ENCODE measurements at regions not wholly inside any gene's neighbourhood (a gene's known extent, or its start where the extent isn't known, plus 50 kb on each side); places are given as distances from the start of the nearest gene placed in this dataset.

DNA sequence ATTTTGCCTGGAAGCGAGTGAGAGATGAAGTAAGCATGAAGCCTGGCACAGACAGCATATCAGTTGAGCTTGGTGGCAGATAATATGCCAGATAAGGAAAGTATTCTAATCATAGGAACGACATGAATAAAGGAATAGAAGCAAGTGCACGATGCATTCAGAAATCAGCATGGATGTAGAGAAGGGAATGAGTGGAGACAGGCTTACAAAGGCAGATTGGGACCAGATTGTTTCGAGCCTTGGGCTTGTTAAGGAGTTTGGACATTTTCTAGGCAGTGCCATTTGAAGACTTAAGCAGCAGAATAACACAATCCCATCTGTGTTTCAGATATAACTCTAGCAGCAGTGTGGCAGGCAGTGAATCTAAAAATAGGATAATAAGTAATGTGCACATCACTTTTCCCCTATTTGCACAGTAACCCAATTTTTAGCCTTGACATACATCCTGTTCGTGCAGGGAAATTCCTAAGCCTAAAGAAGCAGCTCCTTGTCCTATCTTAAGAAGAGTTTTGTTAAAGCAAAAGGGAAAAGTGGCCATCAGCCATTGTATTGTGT is 450.2 kb downstream of the PLCL1 start (continued):
- TF ChIP-seq, protein P1, sequence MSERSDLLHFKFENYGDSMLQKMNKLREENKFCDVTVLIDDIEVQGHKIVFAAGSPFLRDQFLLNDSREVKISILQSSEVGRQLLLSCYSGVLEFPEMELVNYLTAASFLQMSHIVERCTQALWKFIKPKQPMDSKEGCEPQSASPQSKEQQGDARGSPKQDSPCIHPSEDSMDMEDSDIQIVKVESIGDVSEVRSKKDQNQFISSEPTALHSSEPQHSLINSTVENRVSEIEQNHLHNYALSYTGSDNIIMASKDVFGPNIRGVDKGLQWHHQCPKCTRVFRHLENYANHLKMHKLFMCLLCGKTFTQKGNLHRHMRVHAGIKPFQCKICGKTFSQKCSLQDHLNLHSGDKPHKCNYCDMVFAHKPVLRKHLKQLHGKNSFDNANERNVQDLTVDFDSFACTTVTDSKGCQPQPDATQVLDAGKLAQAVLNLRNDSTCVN (tag by site-specific recombination; optimal IDR thresholded peaks at IDR 0.05), result no peak
- TF ChIP-seq ZFP69B (tag by site-specific recombination; IDR thresholded peaks at IDR 0.05) (no peak), TRIM28 (IDR thresholded peaks at IDR 0.05; ENCODE audit: borderline replicate concordance, low read length) (no peak), KLF1 (tag by site-specific recombination; IDR thresholded peaks at IDR 0.05) (no peak), ZNF585B (tag by site-specific recombination; IDR thresholded peaks at IDR 0.05) (no peak)

DNA sequence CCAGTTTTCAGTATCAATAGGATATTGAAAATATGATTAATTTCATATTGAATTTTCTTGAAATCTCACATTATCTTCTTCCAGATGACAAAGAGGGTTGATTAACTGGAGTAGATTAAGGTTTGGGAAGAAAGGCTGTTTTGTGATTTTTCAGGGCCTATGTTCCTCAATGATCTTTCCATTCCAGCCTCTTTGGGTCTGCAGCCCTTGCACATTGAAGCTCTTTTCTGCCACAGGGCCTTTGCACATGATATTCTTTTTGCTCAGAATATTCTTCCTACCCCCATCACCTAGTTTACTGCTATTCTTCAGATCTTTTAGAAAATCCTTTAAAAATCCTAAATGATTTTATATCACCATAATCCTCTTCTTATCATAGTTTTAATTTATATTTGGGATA is 449.6 kb downstream of the PLCL1 start:
- no peak overlapping the region for H3K4me3 ChIP-seq (ENCODE audit: low read depth, low read length)
- no peaks in the 10 kb centered on the region for H3K36me3 ChIP-seq (ENCODE audit: control insufficient read depth in 2 of 2, insufficient read depth in 1 of 2, low read length in 2 of 2)
- H3K27ac ChIP-seq (ENCODE audit: extremely low read depth, low read depth, low read length), result no peak overlapping the region
- CTCF ChIA-PET, result no interaction called here
- H3K4me1 ChIP-seq (ENCODE audit: control insufficient read depth, insufficient read depth, low read length), result no peaks in the 10 kb centered on the region
- H3K9me3 ChIP-seq (ENCODE audit: control insufficient read depth, insufficient read depth, low read depth, low read length), result no peaks in the 10 kb centered on the region
- TF ChIP-seq ZNF37A (tag by site-specific recombination; IDR thresholded peaks at IDR 0.05) (no peak), GLI2 (tag by site-specific recombination; IDR thresholded peaks at IDR 0.05; ENCODE audit: borderline replicate concordance, low read depth) (no peak), ZNF16 (tag by site-specific recombination; IDR thresholded peaks at IDR 0.05; ENCODE audit: low read depth) (no peak), ZNF548 (tag by site-specific recombination; IDR thresholded peaks at IDR 0.05) (no peak), ZNF623 (tag by site-specific recombination; IDR thresholded peaks at IDR 0.05) (peak; percentile 69), MZF1 (tag by site-specific recombination; IDR thresholded peaks at IDR 0.05; ENCODE audit: borderline replicate concordance) (no peak), ZNF747 (tag by site-specific recombination; IDR thresholded peaks at IDR 0.05) (no peak), ZNF624 (tag by site-specific recombination; IDR thresholded peaks at IDR 0.05) (no peak)
- TF ChIP-seq, protein P2, sequence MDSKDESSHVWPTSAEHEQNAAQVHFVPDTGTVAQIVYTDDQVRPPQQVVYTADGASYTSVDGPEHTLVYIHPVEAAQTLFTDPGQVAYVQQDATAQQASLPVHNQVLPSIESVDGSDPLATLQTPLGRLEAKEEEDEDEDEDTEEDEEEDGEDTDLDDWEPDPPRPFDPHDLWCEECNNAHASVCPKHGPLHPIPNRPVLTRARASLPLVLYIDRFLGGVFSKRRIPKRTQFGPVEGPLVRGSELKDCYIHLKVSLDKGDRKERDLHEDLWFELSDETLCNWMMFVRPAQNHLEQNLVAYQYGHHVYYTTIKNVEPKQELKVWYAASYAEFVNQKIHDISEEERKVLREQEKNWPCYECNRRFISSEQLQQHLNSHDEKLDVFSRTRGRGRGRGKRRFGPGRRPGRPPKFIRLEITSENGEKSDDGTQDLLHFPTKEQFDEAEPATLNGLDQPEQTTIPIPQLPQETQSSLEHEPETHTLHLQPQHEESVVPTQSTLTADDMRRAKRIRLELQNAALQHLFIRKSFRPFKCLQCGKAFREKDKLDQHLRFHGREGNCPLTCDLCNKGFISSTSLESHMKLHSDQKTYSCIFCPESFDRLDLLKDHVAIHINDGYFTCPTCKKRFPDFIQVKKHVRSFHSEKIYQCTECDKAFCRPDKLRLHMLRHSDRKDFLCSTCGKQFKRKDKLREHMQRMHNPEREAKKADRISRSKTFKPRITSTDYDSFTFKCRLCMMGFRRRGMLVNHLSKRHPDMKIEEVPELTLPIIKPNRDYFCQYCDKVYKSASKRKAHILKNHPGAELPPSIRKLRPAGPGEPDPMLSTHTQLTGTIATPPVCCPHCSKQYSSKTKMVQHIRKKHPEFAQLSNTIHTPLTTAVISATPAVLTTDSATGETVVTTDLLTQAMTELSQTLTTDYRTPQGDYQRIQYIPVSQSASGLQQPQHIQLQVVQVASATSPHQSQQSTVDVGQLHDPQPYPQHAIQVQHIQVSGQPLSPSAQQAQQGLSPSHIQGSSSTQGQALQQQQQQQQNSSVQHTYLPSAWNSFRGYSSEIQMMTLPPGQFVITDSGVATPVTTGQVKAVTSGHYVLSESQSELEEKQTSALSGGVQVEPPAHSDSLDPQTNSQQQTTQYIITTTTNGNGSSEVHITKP (tag by site-specific recombination; IDR thresholded peaks at IDR 0.05), result no peak
- POLR2A ChIA-PET, result no interaction called here

DNA sequence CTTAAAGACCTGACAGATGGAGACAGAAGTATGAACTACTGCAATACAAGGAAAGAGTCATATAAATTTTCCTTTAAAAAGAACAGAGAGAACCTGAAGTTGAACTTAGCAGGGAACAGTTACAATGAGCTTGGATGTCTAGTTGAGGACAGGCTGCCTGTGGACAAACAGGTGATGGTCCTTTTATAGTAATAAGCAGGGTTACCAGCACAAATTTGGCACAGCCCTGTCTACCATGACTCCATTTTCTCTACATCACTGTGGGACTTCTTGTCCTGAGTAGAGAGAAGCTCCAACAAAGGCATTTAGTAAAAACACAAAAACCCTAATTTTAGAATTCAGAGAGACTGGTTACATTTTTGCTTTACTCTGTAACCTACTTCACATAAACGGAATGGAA is 448.1 kb downstream of the PLCL1 start:
- H3K4me3 ChIP-seq (ENCODE audit: low read depth, low read length), result no peak overlapping the region
- CTCF ChIA-PET, result no interaction called here
- no peaks in the 10 kb centered on the region for H3K9me3 ChIP-seq (ENCODE audit: control insufficient read depth, insufficient read depth, low read depth, low read length)
- no peaks in the 10 kb centered on the region for H3K4me1 ChIP-seq (ENCODE audit: control insufficient read depth, insufficient read depth, low read length)
- POLR2A ChIA-PET, result no interaction called here
- no peaks in the 10 kb centered on the region for H3K36me3 ChIP-seq (ENCODE audit: control insufficient read depth in 2 of 2, insufficient read depth in 1 of 2, low read length in 2 of 2)
- TF ChIP-seq, protein P3, sequence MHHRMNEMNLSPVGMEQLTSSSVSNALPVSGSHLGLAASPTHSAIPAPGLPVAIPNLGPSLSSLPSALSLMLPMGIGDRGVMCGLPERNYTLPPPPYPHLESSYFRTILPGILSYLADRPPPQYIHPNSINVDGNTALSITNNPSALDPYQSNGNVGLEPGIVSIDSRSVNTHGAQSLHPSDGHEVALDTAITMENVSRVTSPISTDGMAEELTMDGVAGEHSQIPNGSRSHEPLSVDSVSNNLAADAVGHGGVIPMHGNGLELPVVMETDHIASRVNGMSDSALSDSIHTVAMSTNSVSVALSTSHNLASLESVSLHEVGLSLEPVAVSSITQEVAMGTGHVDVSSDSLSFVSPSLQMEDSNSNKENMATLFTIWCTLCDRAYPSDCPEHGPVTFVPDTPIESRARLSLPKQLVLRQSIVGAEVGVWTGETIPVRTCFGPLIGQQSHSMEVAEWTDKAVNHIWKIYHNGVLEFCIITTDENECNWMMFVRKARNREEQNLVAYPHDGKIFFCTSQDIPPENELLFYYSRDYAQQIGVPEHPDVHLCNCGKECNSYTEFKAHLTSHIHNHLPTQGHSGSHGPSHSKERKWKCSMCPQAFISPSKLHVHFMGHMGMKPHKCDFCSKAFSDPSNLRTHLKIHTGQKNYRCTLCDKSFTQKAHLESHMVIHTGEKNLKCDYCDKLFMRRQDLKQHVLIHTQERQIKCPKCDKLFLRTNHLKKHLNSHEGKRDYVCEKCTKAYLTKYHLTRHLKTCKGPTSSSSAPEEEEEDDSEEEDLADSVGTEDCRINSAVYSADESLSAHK (tag by site-specific recombination; IDR thresholded peaks at IDR 0.05), result no peak
- no peak overlapping the region for H3K27ac ChIP-seq (ENCODE audit: extremely low read depth, low read depth, low read length)
